ENCODE measurements at regions not wholly inside any gene's neighbourhood (a gene's known extent, or its start where the extent isn't known, plus 50 kb on each side); places are given as distances from the start of the nearest gene placed in this dataset.

DNA sequence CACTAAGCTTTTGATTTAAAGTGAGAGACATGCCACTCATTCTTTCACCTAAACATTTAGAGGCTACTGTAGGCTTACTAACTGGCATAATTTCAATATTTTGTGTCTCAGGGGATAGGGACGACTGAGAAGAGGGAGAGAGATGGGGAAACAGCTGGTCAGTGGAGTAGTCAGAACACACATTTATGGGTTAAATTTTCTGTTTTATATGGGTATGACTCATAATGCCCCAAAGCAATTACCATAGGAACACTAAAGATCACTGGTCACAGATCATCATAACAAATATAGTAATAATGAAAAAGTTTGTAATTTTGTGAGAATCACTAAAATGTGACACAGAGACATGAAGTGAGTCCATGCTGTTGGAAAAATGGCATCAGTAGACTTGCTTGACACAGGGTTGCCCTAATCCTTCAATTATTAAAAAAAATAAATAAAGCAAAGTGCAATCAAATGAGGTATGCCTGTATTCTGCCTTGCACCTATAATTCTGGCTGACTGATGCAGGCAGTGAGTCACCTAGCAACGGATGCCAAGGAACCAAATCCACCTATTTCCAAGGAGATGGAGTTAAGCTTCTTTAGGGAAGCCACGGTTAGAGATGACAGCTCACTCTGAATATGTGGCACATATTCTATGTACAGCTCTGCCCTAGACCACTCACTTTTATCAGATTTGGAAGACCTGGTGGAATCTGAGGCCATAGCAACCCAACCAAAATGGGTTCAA lies 166.1 kb downstream of the MARCHF11 start:
- no peak for ATAC-seq
- TF ChIP-seq ISL1 (CRISPR knock-in tag; IDR thresholded peaks at IDR 0.05) (no peak), ESRRG (CRISPR knock-in tag; IDR thresholded peaks at IDR 0.05) (no peak), ZC3H10 (CRISPR knock-in tag; IDR thresholded peaks at IDR 0.05) (no peak), TCF4 (CRISPR knock-in tag; IDR thresholded peaks at IDR 0.05; ENCODE audit: borderline replicate concordance) (no peak), ZFP3 (CRISPR knock-in tag; IDR thresholded peaks at IDR 0.05) (no peak), TOX (CRISPR knock-in tag; IDR thresholded peaks at IDR 0.05; ENCODE audit: borderline replicate concordance) (no peak), ZNF565 (CRISPR knock-in tag; conservative IDR thresholded peaks at IDR 0.05; ENCODE audit: low read depth) (no peak)
- TF ChIP-seq, protein P1, sequence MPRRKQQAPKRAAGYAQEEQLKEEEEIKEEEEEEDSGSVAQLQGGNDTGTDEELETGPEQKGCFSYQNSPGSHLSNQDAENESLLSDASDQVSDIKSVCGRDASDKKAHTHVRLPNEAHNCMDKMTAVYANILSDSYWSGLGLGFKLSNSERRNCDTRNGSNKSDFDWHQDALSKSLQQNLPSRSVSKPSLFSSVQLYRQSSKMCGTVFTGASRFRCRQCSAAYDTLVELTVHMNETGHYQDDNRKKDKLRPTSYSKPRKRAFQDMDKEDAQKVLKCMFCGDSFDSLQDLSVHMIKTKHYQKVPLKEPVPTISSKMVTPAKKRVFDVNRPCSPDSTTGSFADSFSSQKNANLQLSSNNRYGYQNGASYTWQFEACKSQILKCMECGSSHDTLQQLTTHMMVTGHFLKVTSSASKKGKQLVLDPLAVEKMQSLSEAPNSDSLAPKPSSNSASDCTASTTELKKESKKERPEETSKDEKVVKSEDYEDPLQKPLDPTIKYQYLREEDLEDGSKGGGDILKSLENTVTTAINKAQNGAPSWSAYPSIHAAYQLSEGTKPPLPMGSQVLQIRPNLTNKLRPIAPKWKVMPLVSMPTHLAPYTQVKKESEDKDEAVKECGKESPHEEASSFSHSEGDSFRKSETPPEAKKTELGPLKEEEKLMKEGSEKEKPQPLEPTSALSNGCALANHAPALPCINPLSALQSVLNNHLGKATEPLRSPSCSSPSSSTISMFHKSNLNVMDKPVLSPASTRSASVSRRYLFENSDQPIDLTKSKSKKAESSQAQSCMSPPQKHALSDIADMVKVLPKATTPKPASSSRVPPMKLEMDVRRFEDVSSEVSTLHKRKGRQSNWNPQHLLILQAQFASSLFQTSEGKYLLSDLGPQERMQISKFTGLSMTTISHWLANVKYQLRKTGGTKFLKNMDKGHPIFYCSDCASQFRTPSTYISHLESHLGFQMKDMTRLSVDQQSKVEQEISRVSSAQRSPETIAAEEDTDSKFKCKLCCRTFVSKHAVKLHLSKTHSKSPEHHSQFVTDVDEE (CRISPR knock-in tag; IDR thresholded peaks at IDR 0.05): no peak
- TF ChIP-seq, protein P2, sequence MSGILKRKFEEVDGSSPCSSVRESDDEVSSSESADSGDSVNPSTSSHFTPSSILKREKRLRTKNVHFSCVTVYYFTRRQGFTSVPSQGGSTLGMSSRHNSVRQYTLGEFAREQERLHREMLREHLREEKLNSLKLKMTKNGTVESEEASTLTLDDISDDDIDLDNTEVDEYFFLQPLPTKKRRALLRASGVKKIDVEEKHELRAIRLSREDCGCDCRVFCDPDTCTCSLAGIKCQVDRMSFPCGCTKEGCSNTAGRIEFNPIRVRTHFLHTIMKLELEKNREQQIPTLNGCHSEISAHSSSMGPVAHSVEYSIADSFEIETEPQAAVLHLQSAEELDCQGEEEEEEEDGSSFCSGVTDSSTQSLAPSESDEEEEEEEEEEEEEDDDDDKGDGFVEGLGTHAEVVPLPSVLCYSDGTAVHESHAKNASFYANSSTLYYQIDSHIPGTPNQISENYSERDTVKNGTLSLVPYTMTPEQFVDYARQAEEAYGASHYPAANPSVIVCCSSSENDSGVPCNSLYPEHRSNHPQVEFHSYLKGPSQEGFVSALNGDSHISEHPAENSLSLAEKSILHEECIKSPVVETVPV (CRISPR knock-in tag; IDR thresholded peaks at IDR 0.05): no peak
- TF ChIP-seq, protein P3, sequence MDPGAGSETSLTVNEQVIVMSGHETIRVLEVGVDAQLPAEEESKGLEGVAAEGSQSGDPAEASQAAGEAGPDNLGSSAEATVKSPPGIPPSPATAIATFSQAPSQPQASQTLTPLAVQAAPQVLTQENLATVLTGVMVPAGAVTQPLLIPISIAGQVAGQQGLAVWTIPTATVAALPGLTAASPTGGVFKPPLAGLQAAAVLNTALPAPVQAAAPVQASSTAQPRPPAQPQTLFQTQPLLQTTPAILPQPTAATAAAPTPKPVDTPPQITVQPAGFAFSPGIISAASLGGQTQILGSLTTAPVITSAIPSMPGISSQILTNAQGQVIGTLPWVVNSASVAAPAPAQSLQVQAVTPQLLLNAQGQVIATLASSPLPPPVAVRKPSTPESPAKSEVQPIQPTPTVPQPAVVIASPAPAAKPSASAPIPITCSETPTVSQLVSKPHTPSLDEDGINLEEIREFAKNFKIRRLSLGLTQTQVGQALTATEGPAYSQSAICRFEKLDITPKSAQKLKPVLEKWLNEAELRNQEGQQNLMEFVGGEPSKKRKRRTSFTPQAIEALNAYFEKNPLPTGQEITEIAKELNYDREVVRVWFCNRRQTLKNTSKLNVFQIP (CRISPR knock-in tag; IDR thresholded peaks at IDR 0.05; ENCODE audit: borderline replicate concordance, low read depth): no peak

DNA sequence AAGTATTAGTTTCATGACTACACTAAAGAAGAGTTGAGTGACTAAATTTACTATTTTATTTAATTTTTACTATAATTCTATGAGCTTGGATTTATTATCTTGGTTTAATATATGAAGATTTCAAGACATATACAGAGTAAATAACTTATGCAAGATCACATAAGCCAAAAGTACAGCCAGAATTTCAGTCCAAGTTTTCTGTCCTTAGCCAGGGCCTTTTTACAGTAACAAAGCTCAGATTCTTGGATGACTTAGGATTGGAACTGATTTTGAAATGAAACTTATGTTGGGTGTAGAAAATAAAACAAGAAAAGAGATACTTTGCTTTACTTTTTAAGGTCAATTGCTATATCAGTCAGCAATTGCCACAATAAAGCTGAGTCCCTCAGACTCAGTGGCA lies 170.3 kb downstream of the MARCHF11 start:
- no peak for ATAC-seq
- TF ChIP-seq ARNTL (CRISPR knock-in tag; IDR thresholded peaks at IDR 0.05; ENCODE audit: borderline replicate concordance, low read depth): no peak
- no peak for TF ChIP-seq PPARA (CRISPR knock-in tag; IDR thresholded peaks at IDR 0.05; ENCODE audit: borderline replicate concordance)
- TF ChIP-seq, protein P1 (CRISPR knock-in tag; IDR thresholded peaks at IDR 0.05): no peak
- TF ChIP-seq CSDC2 (CRISPR knock-in tag; IDR thresholded peaks at IDR 0.05): no peak
- TF ChIP-seq RARB (CRISPR knock-in tag; IDR thresholded peaks at IDR 0.05): no peak
- TF ChIP-seq OSR1 (CRISPR knock-in tag; IDR thresholded peaks at IDR 0.05): no peak
- TF ChIP-seq ZC3H10 (CRISPR knock-in tag; IDR thresholded peaks at IDR 0.05): no peak
- TF ChIP-seq ZFP30 (CRISPR knock-in tag; IDR thresholded peaks at IDR 0.05): no peak
- TF ChIP-seq ZNF8 (CRISPR knock-in tag; IDR thresholded peaks at IDR 0.05): no peak
- TF ChIP-seq, protein P4, sequence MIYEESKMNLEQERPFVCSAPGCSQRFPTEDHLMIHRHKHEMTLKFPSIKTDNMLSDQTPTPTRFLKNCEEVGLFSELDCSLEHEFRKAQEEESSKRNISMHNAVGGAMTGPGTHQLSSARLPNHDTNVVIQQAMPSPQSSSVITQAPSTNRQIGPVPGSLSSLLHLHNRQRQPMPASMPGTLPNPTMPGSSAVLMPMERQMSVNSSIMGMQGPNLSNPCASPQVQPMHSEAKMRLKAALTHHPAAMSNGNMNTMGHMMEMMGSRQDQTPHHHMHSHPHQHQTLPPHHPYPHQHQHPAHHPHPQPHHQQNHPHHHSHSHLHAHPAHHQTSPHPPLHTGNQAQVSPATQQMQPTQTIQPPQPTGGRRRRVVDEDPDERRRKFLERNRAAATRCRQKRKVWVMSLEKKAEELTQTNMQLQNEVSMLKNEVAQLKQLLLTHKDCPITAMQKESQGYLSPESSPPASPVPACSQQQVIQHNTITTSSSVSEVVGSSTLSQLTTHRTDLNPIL (CRISPR knock-in tag; IDR thresholded peaks at IDR 0.05; ENCODE audit: low read depth): no peak
- TF ChIP-seq, protein P5, sequence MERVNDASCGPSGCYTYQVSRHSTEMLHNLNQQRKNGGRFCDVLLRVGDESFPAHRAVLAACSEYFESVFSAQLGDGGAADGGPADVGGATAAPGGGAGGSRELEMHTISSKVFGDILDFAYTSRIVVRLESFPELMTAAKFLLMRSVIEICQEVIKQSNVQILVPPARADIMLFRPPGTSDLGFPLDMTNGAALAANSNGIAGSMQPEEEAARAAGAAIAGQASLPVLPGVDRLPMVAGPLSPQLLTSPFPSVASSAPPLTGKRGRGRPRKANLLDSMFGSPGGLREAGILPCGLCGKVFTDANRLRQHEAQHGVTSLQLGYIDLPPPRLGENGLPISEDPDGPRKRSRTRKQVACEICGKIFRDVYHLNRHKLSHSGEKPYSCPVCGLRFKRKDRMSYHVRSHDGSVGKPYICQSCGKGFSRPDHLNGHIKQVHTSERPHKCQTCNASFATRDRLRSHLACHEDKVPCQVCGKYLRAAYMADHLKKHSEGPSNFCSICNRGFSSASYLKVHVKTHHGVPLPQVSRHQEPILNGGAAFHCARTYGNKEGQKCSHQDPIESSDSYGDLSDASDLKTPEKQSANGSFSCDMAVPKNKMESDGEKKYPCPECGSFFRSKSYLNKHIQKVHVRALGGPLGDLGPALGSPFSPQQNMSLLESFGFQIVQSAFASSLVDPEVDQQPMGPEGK (CRISPR knock-in tag; IDR thresholded peaks at IDR 0.05; ENCODE audit: borderline replicate concordance): no peak
- no peak for TF ChIP-seq ISL1 (CRISPR knock-in tag; IDR thresholded peaks at IDR 0.05)
- no peak for TF ChIP-seq BACH2 (CRISPR knock-in tag; IDR thresholded peaks at IDR 0.05; ENCODE audit: borderline replicate concordance)
- no peak for TF ChIP-seq GLIS3 (CRISPR knock-in tag; IDR thresholded peaks at IDR 0.05)
- no peak for TF ChIP-seq SNAI2 (CRISPR knock-in tag; IDR thresholded peaks at IDR 0.05)
- TF ChIP-seq, protein P3 (CRISPR knock-in tag; IDR thresholded peaks at IDR 0.05; ENCODE audit: borderline replicate concordance, low read depth): no peak
- TF ChIP-seq TCF4 (CRISPR knock-in tag; IDR thresholded peaks at IDR 0.05; ENCODE audit: borderline replicate concordance): no peak
- TF ChIP-seq ZFP3 (CRISPR knock-in tag; IDR thresholded peaks at IDR 0.05): no peak
- TF ChIP-seq, protein P2 (CRISPR knock-in tag; IDR thresholded peaks at IDR 0.05): no peak

All from SK-N-SH treated with all-trans-retinoic acid at 6 μM for 48 hours (cell line).